Loucy (cell line): ENCODE measurements at regions not wholly inside any gene's neighbourhood (a gene's known extent, or its start where the extent isn't known, plus 50 kb on each side); places are given as distances from the start of the nearest gene placed in this dataset.

Experiments used
- H2AFZ ChIP-seq: fragments of 200-600 bp; sonication (generic); 2 replicates; pipeline ENCODE4 v1.6.0; 2016; ENCODE audit warnings: antibody characterized with exemption, mild to moderate bottlenecking, low read length, moderate library complexity
- H3F3A ChIP-seq: fragments of 200-600 bp; 2 replicates; pipeline ENCODE4 v1.6.0; 2016; ENCODE audit warnings: antibody characterized with exemption, low read depth, mild to moderate bottlenecking
- H3K27me3 ChIP-seq: fragments of 200-600 bp; sonication (generic); 2 replicates; pipeline ENCODE4 v1.6.1; 2014; ENCODE audit warnings: low read length, mild to moderate bottlenecking; ENCODE audit not compliant: insufficient read depth, poor library complexity, severe bottlenecking
- H3K36me3 ChIP-seq: fragments of 200-600 bp; sonication (generic); 2 replicates; pipeline ENCODE4 v1.6.1; 2016; ENCODE audit warnings: low read length; ENCODE audit not compliant: insufficient read depth
- H3K4me1 ChIP-seq: fragments of 200-600 bp; sonication (generic); 2 replicates; pipeline ENCODE4 v1.5.1; 2014; ENCODE audit warnings: low read length, mild to moderate bottlenecking; ENCODE audit not compliant: insufficient read depth, poor library complexity, severe bottlenecking
- H3K4me2 ChIP-seq: fragments of 200-600 bp; sonication (generic); 2 replicates; pipeline ENCODE4 v1.6.0; 2014; ENCODE audit warnings: antibody characterized with exemption, low read length, low read depth, mild to moderate bottlenecking; ENCODE audit not compliant: poor library complexity, severe bottlenecking
- H3K4me3 ChIP-seq: fragments of 200-600 bp; sonication (generic); 2 replicates; pipeline ENCODE4 v1.5.1; 2014; ENCODE audit warnings: low read length, mild to moderate bottlenecking, mixed read lengths; ENCODE audit not compliant: poor library complexity, severe bottlenecking
- H3K79me2 ChIP-seq: fragments of 200-600 bp; sonication (generic); 2 replicates; pipeline ENCODE4 v1.6.1; 2014; ENCODE audit warnings: low read length; ENCODE audit not compliant: insufficient read depth
- H3K9ac ChIP-seq: fragments of 200-600 bp; sonication (generic); 2 replicates; pipeline ENCODE4 v1.6.0; 2014; ENCODE audit warnings: mild to moderate bottlenecking, low read depth, low read length, moderate library complexity; ENCODE audit not compliant: poor library complexity, severe bottlenecking
- H3K9me2 ChIP-seq: fragments of 200-600 bp; sonication (generic); replicated peaks from 2 replicates; pipeline ENCODE4 v1.6.1; 2016; ENCODE audit warnings: low read depth, low read length, mixed read lengths
- H3K9me3 ChIP-seq: fragments of 200-600 bp; sonication (generic); 2 replicates; pipeline ENCODE4 v1.6.1; 2014; ENCODE audit warnings: mild to moderate bottlenecking, antibody characterized with exemption, low read length, low read depth; ENCODE audit not compliant: insufficient read depth
- H4K20me1 ChIP-seq: fragments of 200-600 bp; sonication (generic); 2 replicates; pipeline ENCODE4 v1.6.0; 2014; ENCODE audit warnings: antibody characterized with exemption, low read length, mild to moderate bottlenecking; ENCODE audit not compliant: insufficient read depth, poor library complexity, severe bottlenecking
- CTCF ChIP-seq: fragments of 200-600 bp; sonication (generic); conservative IDR thresholded peaks from 2 replicates; pipeline ENCODE4 v1.5.1; 2014; ENCODE audit warnings: mild to moderate bottlenecking, antibody characterized with exemption, low read length
- EZH2phosphoT487 ChIP-seq: fragments of 200-600 bp; IDR thresholded peaks from 2 replicates; pipeline ENCODE4 v1.6.1; 2018; ENCODE audit warnings: antibody characterized with exemption, mild to moderate bottlenecking, moderate library complexity, borderline replicate concordance

GRCh38 chr5:167011196-167011595, 1280.2 kb upstream of the WWC1 start:
- no peak overlapping the region for H3K9ac ChIP-seq
- no peaks in the 10 kb centered on the region for H3K79me2 ChIP-seq
- no peaks in the 10 kb centered on the region for H4K20me1 ChIP-seq
- H2AFZ ChIP-seq = no peak overlapping the region
- H3K9me3 ChIP-seq = no peaks in the 10 kb centered on the region
- H3K4me2 ChIP-seq = no peak overlapping the region
- no peak overlapping the region for H3K4me3 ChIP-seq
- no peaks in the 10 kb centered on the region for H3F3A ChIP-seq
- no peak for TF ChIP-seq CTCF
- no peak for TF ChIP-seq EZH2phosphoT487
- H3K9me2 ChIP-seq = no peaks in the 10 kb centered on the region
- H3K4me1 ChIP-seq = no peaks in the 10 kb centered on the region
- H3K27me3 ChIP-seq = no peaks in the 10 kb centered on the region
- no peaks in the 10 kb centered on the region for H3K36me3 ChIP-seq

GRCh38 chr5:167012123-167013034, 1279.1 kb upstream of the WWC1 start:
- Histone ChIP-seq H3K4me2 (no peak overlapping the region), H3K9me3 (no peaks in the 10 kb centered on the region), H3K4me1 (no peaks in the 10 kb centered on the region), H3K27me3 (no peaks in the 10 kb centered on the region), H2AFZ (no peak overlapping the region), H3F3A (no peaks in the 10 kb centered on the region), H3K79me2 (no peaks in the 10 kb centered on the region), H3K9ac (no peak overlapping the region), H3K36me3 (no peaks in the 10 kb centered on the region), H4K20me1 (no peaks in the 10 kb centered on the region), H3K9me2 (no peaks in the 10 kb centered on the region), H3K4me3 (no peak overlapping the region)
- TF ChIP-seq EZH2phosphoT487 (no peak), CTCF (no peak)

- Histone ChIP-seq H3K36me3 (no peaks in the 10 kb centered on the region), H3K27me3 (no peaks in the 10 kb centered on the region), H4K20me1 (no peaks in the 10 kb centered on the region), H3K4me1 (no peaks in the 10 kb centered on the region), H3K4me3 (no peak overlapping the region), H3K4me2 (no peak overlapping the region), H3K79me2 (no peaks in the 10 kb centered on the region), H3K9me2 (no peaks in the 10 kb centered on the region), H3K9ac (no peak overlapping the region), H3K9me3 (no peaks in the 10 kb centered on the region), H2AFZ (no peak overlapping the region), H3F3A (no peaks in the 10 kb centered on the region)
- TF ChIP-seq EZH2phosphoT487 (no peak), CTCF (no peak)
Measured at GRCh38 chr5:167014401-167015056, 1276.9 kb upstream of the WWC1 start.
